ENCODE measurements at regions not wholly inside any gene's neighbourhood (a gene's known extent, or its start where the extent isn't known, plus 50 kb on each side); places are given as distances from the start of the nearest gene placed in this dataset.

GRCh38 chr15:29540479-29540878 lies 270.9 kb upstream of the NSMCE3 start:
- Histone ChIP-seq H3K4me1 (ENCODE audit: low read length) (no peaks in the 10 kb centered on the region), H3K79me2 (ENCODE audit: low read length) (no peaks in the 10 kb centered on the region), H3K4me3 (ENCODE audit: low read length) (no peak overlapping the region), H3K27ac (ENCODE audit: low read length) (no peak overlapping the region), H4K20me1 (ENCODE audit: insufficient read depth, low read depth, low read length) (no peaks in the 10 kb centered on the region), H2AFZ (ENCODE audit: low read length) (no peak overlapping the region), H3K9me3 (ENCODE audit: low read length) (peaks cover 4% of the 10 kb centered on the region; the same call in 1 of the 2 replicates), H3K4me2 (ENCODE audit: low read depth, low read length, poor library complexity, severe bottlenecking) (no peak overlapping the region), H3K27me3 (ENCODE audit: low read length) (no peaks in the 10 kb centered on the region), H3K9ac (ENCODE audit: low read length) (no peak overlapping the region), H3K9me2 (replicated peaks; ENCODE audit: insufficient read depth, low read length) (no peaks in the 10 kb centered on the region), H3K36me3 (ENCODE audit: insufficient read depth, low read length) (no peaks in the 10 kb centered on the region)
- no peak for DNase-seq

DNA sequence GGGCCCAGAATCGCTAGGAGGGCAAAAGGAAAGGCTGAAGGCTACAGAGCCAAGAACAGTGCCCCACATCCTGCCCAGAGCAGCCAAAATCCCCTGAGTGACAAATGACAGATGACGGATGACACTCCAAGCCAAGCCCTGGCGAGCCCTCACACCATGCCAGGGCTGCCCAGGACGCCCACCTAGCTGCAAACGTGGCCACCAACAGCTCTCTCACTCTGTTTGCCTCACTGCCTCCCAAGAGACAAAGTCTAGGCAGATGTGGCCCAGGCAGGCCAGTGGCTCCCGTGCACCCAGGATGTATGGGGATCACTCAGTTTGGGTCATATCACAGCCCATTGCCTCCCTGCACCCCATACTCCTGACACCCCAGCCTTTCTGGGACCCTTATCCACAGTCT lies 270.1 kb upstream of the NSMCE3 start:
- no peak overlapping the region for H3K4me2 ChIP-seq (ENCODE audit: low read depth, low read length, poor library complexity, severe bottlenecking)
- peaks cover 3% of the 10 kb centered on the region; the same call in 1 of the 2 replicates for H3K9me3 ChIP-seq (ENCODE audit: low read length)
- no peak for DNase-seq
- no peak overlapping the region for H3K9ac ChIP-seq (ENCODE audit: low read length)
- no peaks in the 10 kb centered on the region for H3K9me2 ChIP-seq (replicated peaks; ENCODE audit: insufficient read depth, low read length)
- H3K4me3 ChIP-seq (ENCODE audit: low read length), result no peak overlapping the region
- no peaks in the 10 kb centered on the region for H3K79me2 ChIP-seq (ENCODE audit: low read length)
- no peaks in the 10 kb centered on the region for H4K20me1 ChIP-seq (ENCODE audit: insufficient read depth, low read depth, low read length)
- no peak overlapping the region for H2AFZ ChIP-seq (ENCODE audit: low read length)
- no peaks in the 10 kb centered on the region for H3K4me1 ChIP-seq (ENCODE audit: low read length)
- H3K27ac ChIP-seq (ENCODE audit: low read length), result no peak overlapping the region
- no peaks in the 10 kb centered on the region for H3K27me3 ChIP-seq (ENCODE audit: low read length)
- no peaks in the 10 kb centered on the region for H3K36me3 ChIP-seq (ENCODE audit: insufficient read depth, low read length)

GRCh38 chr15:29538044-29538443 lies 268.4 kb upstream of the NSMCE3 start:
- no peak overlapping the region for H3K9ac ChIP-seq (ENCODE audit: low read length)
- no peaks in the 10 kb centered on the region for H4K20me1 ChIP-seq (ENCODE audit: insufficient read depth, low read depth, low read length)
- no peak overlapping the region for H3K4me3 ChIP-seq (ENCODE audit: low read length)
- peaks cover 2% of the 10 kb centered on the region for H3K9me3 ChIP-seq (ENCODE audit: low read length)
- H3K79me2 ChIP-seq (ENCODE audit: low read length), result no peaks in the 10 kb centered on the region
- H2AFZ ChIP-seq (ENCODE audit: low read length), result no peak overlapping the region
- H3K27me3 ChIP-seq (ENCODE audit: low read length), result no peaks in the 10 kb centered on the region
- H3K4me2 ChIP-seq (ENCODE audit: low read depth, low read length, poor library complexity, severe bottlenecking), result no peak overlapping the region
- no peak for DNase-seq
- no peaks in the 10 kb centered on the region for H3K9me2 ChIP-seq (replicated peaks; ENCODE audit: insufficient read depth, low read length)
- no peaks in the 10 kb centered on the region for H3K4me1 ChIP-seq (ENCODE audit: low read length)
- no peaks in the 10 kb centered on the region for H3K36me3 ChIP-seq (ENCODE audit: insufficient read depth, low read length)
- no peak overlapping the region for H3K27ac ChIP-seq (ENCODE audit: low read length)

DNA sequence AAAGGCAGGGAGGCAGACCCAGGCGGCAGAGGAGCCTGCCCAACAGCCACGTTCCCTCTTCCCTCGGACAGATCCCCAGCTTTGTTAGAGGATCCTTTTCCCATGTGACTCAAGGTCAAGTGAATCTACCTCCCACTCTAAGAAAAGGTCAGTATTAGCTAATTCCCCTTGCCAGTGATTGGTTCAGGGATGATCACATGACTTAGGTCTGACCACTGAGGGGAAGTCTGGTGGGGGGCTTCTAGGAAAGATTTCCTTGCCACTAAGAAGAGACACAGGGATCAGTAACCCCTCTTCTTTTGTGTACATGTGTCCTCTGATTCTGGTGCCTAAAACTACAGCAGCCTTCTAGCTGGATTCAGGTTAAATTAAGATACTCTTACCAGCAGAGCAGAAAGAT lies 266.3 kb upstream of the NSMCE3 start:
- H3K4me1 ChIP-seq (ENCODE audit: low read length), result no peaks in the 10 kb centered on the region

DNA sequence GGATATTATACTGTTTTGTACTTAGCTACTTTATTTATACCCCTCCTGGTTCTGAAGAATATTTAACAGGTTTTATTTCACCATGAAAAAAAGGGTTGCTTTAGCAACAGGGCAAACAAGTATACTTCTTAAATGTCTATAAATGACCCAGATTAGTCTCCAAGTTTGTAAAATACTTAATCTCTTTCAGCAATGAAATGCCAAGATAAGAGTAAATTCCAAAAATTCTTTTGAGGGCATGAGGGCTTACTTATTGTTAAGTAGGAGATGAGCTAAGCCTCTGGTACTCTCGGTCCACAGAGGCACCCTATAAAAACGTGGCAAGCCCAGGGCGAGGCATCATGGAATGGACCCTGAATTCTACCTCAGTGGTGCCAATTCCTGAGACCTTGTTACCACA lies 264.8 kb upstream of the NSMCE3 start:
- DNase-seq, result no peak
- Histone ChIP-seq H3K4me1 (ENCODE audit: low read length) (no peaks in the 10 kb centered on the region), H2AFZ (ENCODE audit: low read length) (no peak overlapping the region), H4K20me1 (ENCODE audit: insufficient read depth, low read depth, low read length) (no peaks in the 10 kb centered on the region), H3K36me3 (ENCODE audit: insufficient read depth, low read length) (no peaks in the 10 kb centered on the region), H3K27ac (ENCODE audit: low read length) (no peak overlapping the region), H3K9ac (ENCODE audit: low read length) (no peak overlapping the region), H3K79me2 (ENCODE audit: low read length) (no peaks in the 10 kb centered on the region), H3K9me3 (ENCODE audit: low read length) (peaks cover 12% of the 10 kb centered on the region), H3K4me3 (ENCODE audit: low read length) (no peak overlapping the region), H3K27me3 (ENCODE audit: low read length) (no peaks in the 10 kb centered on the region), H3K4me2 (ENCODE audit: low read depth, low read length, poor library complexity, severe bottlenecking) (no peak overlapping the region), H3K9me2 (replicated peaks; ENCODE audit: insufficient read depth, low read length) (no peaks in the 10 kb centered on the region)

More for the DNA sequence above, 266.3 kb upstream of the NSMCE3 start:
- peaks cover 10% of the 10 kb centered on the region for H3K9me3 ChIP-seq (ENCODE audit: low read length)
- no peaks in the 10 kb centered on the region for H3K79me2 ChIP-seq (ENCODE audit: low read length)
- no peak overlapping the region for H3K27ac ChIP-seq (ENCODE audit: low read length)
- H2AFZ ChIP-seq (ENCODE audit: low read length), result no peak overlapping the region
- no peaks in the 10 kb centered on the region for H3K36me3 ChIP-seq (ENCODE audit: insufficient read depth, low read length)
- no peaks in the 10 kb centered on the region for H3K27me3 ChIP-seq (ENCODE audit: low read length)
- DNase-seq, result no peak
- no peak overlapping the region for H3K9ac ChIP-seq (ENCODE audit: low read length)
- H4K20me1 ChIP-seq (ENCODE audit: insufficient read depth, low read depth, low read length), result no peaks in the 10 kb centered on the region
- no peak overlapping the region for H3K4me3 ChIP-seq (ENCODE audit: low read length)
- H3K9me2 ChIP-seq (replicated peaks; ENCODE audit: insufficient read depth, low read length), result no peaks in the 10 kb centered on the region
- H3K4me2 ChIP-seq (ENCODE audit: low read depth, low read length, poor library complexity, severe bottlenecking), result no peak overlapping the region

GRCh38 chr15:29533647-29534046 lies 264.0 kb upstream of the NSMCE3 start:
- Histone ChIP-seq H3K36me3 (ENCODE audit: insufficient read depth, low read length) (no peaks in the 10 kb centered on the region), H3K4me3 (ENCODE audit: low read length) (no peak overlapping the region), H3K9ac (ENCODE audit: low read length) (no peak overlapping the region), H3K27ac (ENCODE audit: low read length) (no peak overlapping the region), H4K20me1 (ENCODE audit: insufficient read depth, low read depth, low read length) (no peaks in the 10 kb centered on the region), H3K79me2 (ENCODE audit: low read length) (no peaks in the 10 kb centered on the region), H2AFZ (ENCODE audit: low read length) (no peak overlapping the region), H3K27me3 (ENCODE audit: low read length) (no peaks in the 10 kb centered on the region), H3K4me2 (ENCODE audit: low read depth, low read length, poor library complexity, severe bottlenecking) (no peak overlapping the region), H3K9me2 (replicated peaks; ENCODE audit: insufficient read depth, low read length) (no peaks in the 10 kb centered on the region), H3K9me3 (ENCODE audit: low read length) (peaks cover 12% of the 10 kb centered on the region), H3K4me1 (ENCODE audit: low read length) (no peaks in the 10 kb centered on the region)
- DNase-seq, result no peak

- Histone ChIP-seq H3K4me2 (ENCODE audit: low read depth, low read length, poor library complexity, severe bottlenecking) (no peak overlapping the region), H3K9ac (ENCODE audit: low read length) (no peak overlapping the region), H4K20me1 (ENCODE audit: insufficient read depth, low read depth, low read length) (no peaks in the 10 kb centered on the region), H3K9me2 (replicated peaks; ENCODE audit: insufficient read depth, low read length) (no peaks in the 10 kb centered on the region), H3K27me3 (ENCODE audit: low read length) (no peaks in the 10 kb centered on the region), H3K36me3 (ENCODE audit: insufficient read depth, low read length) (no peaks in the 10 kb centered on the region), H3K9me3 (ENCODE audit: low read length) (peaks cover 15% of the 10 kb centered on the region), H3K4me3 (ENCODE audit: low read length) (no peak overlapping the region), H3K4me1 (ENCODE audit: low read length) (no peaks in the 10 kb centered on the region), H2AFZ (ENCODE audit: low read length) (no peak overlapping the region), H3K27ac (ENCODE audit: low read length) (no peak overlapping the region), H3K79me2 (ENCODE audit: low read length) (no peaks in the 10 kb centered on the region)
- DNase-seq, result no peak
These were observed 262.7 kb upstream of the NSMCE3 start for GRCh38 chr15:29532296-29532695.

DNA sequence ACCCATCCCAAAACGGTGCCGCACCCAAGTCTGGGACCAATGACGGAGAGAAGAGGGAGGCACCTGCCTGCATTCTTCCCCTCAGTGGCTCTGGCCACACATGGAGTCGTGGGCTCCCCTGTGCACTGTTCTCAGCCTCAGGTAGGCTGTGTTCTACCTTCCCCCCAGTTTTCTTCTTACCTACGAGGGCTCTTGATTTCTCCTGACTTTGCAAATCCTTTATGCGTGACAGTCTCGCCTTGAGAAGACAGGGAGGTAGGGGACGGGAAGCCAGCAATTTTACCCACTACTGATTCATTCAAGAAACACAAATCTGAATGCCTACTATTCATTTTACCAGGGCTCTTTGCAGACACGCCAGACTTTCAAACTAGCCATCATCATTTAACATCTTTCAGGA lies 261.3 kb upstream of the NSMCE3 start:
- H3K79me2 ChIP-seq (ENCODE audit: low read length), result no peaks in the 10 kb centered on the region
- peaks cover 20% of the 10 kb centered on the region for H3K9me3 ChIP-seq (ENCODE audit: low read length)
- DNase-seq, result no peak
- H4K20me1 ChIP-seq (ENCODE audit: insufficient read depth, low read depth, low read length), result no peaks in the 10 kb centered on the region
- H3K27me3 ChIP-seq (ENCODE audit: low read length), result no peaks in the 10 kb centered on the region
- no peak overlapping the region for H3K9ac ChIP-seq (ENCODE audit: low read length)
- no peak overlapping the region for H2AFZ ChIP-seq (ENCODE audit: low read length)
- no peak overlapping the region for H3K27ac ChIP-seq (ENCODE audit: low read length)
- no peaks in the 10 kb centered on the region for H3K9me2 ChIP-seq (replicated peaks; ENCODE audit: insufficient read depth, low read length)
- H3K4me2 ChIP-seq (ENCODE audit: low read depth, low read length, poor library complexity, severe bottlenecking), result no peak overlapping the region
- H3K4me1 ChIP-seq (ENCODE audit: low read length), result no peaks in the 10 kb centered on the region
- no peaks in the 10 kb centered on the region for H3K36me3 ChIP-seq (ENCODE audit: insufficient read depth, low read length)
- H3K4me3 ChIP-seq (ENCODE audit: low read length), result no peak overlapping the region

GRCh38 chr15:29529043-29529442 lies 259.4 kb upstream of the NSMCE3 start:
- H3K27me3 ChIP-seq (ENCODE audit: low read length), result no peaks in the 10 kb centered on the region
- H3K4me2 ChIP-seq (ENCODE audit: low read depth, low read length, poor library complexity, severe bottlenecking), result no peak overlapping the region
- DNase-seq, result no peak
- H3K9ac ChIP-seq (ENCODE audit: low read length), result no peak overlapping the region
- H3K79me2 ChIP-seq (ENCODE audit: low read length), result no peaks in the 10 kb centered on the region
- no peaks in the 10 kb centered on the region for H3K4me1 ChIP-seq (ENCODE audit: low read length)
- H3K27ac ChIP-seq (ENCODE audit: low read length), result no peak overlapping the region
- H3K36me3 ChIP-seq (ENCODE audit: insufficient read depth, low read length), result no peaks in the 10 kb centered on the region
- no peak overlapping the region for H3K4me3 ChIP-seq (ENCODE audit: low read length)
- H2AFZ ChIP-seq (ENCODE audit: low read length), result no peak overlapping the region
- no peaks in the 10 kb centered on the region for H3K9me2 ChIP-seq (replicated peaks; ENCODE audit: insufficient read depth, low read length)
- H3K9me3 ChIP-seq (ENCODE audit: low read length), result peaks cover 29% of the 10 kb centered on the region
- no peaks in the 10 kb centered on the region for H4K20me1 ChIP-seq (ENCODE audit: insufficient read depth, low read depth, low read length)

All from Karpas-422 (cell line).